ENCODE measurements at regions not wholly inside any gene's neighbourhood (a gene's known extent, or its start where the extent isn't known, plus 50 kb on each side); places are given as distances from the start of the nearest gene placed in this dataset.
"Not testable (repeated sequence)": the region's sequence is repeated elsewhere in the genome, so short reads cannot be mapped to it uniquely, and the experiment has no call there.

- no peak for DNase-seq (ENCODE audit: low spot score)
Observed at GRCh38 chr2:236348279-236348678, 84.1 kb upstream of the ASB18 start.

DNA sequence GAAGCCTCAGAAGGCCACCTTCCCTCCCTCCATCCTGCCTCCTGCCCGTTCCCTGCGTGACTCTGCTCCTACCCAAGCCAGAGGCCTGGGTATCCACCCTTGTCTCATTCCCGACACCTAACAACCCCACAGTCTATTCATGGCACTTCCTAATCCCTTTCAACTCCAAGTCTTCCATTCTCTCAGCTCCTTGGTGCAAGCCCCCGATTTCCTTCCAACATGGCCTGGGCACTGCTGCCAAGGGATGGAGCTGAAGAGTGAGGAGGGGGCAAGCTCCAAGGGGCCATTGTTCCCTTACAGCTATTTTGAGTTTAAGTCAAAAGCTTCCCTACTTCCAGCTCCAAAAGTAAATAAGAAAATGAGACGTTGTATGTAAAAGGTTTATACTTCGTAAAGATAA is 84.8 kb upstream of the ASB18 start:
- no peak for DNase-seq (ENCODE audit: low spot score)

GRCh38 chr2:236350426-236350825 is 86.2 kb upstream of the ASB18 start:
- no peak for DNase-seq (ENCODE audit: low spot score)

DNA sequence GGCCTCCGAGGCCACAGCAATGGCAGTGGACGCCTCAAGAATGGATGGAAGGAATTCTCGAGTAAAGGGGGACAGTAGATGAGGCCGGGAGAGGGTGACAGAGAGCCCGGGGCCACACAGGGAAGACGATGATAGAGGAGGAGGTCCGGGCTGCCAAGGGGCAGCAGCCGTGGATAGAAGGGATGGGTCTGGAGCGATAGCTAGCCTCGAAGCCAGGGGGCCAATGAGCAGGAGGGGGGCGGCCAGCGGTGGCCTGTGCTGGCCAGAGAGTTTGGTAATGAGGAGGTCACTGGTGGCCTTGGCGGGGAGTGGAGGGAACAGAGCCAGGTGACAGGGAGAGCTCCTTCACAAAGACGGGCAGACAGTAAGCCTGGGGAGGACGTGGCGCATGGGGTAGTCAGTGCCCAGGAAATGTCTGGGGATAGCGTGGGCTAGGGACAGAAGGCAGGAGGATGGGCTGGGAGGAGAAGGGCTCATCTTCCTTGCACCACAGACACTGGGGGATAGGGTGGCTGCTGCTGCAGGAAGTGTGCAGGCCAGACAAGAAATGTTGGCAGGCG is 87.8 kb upstream of the ASB18 start:
- no peak for DNase-seq (ENCODE audit: low spot score)

DNA sequence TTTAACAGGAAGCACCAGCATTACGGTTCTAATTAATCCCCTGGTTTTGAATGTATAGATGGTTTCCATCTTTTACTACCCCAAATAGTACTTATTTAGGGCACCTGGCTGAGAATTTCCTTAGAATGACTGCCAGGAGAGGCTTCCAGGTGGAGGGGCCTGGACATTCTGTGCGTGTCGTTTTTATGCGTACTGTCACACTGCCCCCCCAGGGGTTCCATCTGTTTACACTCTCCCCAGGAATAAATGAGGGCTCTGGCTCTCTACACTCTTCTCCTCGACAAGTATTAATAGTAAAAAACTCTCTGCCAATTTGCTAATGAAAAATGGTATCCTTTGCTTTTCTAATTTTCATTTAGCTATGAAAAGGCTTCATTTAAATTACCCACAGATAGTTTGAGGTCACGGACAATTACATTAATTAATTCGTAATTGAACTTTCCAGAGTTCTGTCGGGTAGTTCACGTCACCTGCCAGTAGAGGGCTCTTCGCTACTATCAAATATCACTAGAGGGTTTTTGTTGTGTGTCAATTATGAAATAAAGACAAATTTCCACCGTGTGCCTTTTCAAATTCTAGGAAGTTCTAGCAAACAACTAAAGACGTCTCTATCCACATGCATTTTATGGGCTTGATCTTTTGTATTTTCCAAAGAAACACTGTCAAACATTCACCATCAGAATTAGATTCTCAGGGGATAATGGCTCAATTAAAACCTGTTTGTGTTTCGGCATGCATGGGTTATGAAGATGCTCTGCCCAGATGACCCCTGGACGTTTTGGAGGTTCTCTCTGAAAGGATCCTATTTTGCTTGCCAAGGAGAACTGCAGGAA is 88.8 kb upstream of the ASB18 start:
- DNase-seq (ENCODE audit: low spot score), result peak; percentile 33

DNA sequence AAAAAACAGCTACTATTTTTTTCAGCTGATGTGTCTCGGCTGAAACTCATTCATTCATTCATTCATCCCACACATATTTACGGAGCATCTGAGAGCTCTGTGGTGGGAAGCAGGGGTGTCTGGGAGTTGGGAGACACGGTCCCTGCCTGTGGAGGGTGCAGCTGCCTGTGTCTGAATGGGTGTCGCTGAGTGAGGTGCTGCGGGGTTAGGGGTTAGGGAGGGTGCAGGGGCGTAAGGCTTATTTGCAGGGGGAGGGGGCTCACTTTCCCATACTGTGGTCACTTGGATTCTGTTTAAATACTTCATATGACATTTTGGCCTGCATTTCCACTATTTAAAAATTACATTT is 89.4 kb upstream of the ASB18 start:
- DNase-seq (ENCODE audit: low spot score), result no peak

GRCh38 chr2:236354056-236354940 is 90.1 kb upstream of the ASB18 start:
- DNase-seq (ENCODE audit: low spot score), result no peak

GRCh38 chr2:236354973-236355595 is 90.9 kb upstream of the ASB18 start:
- DNase-seq (ENCODE audit: low spot score), result no peak

DNA sequence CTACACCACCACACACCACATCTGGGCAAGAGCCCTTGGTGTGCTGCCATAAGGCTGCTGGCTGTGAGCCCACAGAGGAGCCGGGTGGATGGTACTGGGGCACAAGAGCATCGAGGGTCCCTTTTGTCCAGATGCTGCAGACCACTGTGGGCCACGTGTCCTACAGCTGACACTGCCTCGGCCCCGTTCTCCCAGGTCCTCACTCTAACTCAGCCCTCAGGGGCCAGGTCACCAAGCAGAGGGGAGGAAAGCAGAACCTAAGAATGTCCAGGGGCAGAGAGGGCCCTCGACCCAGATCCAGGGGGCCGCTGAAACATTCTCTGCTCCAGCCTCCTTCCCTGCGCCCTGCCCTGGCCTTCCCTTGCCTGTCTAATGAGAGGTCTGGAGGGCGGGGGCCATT is 91.7 kb upstream of the ASB18 start:
- no peak for DNase-seq (ENCODE audit: low spot score)

DNA sequence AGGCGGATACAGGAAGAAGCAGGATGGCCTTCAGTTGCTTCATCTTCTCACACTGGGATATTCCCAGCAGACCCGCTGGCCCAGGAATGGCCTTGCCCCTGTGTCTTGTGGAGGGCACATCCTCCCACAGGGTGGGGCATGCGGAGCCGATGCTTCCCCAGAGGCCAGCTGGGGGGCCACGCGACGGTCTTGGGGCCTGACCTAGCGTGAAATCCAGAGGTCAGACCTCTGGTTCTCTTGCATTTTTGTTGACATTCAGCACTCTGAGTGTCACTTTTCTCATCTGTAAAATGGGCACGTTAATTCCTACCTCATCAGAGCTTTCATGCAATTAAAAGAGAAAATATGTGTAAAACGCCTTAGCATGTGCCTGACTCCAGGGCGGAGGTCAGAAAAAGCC is 92.1 kb upstream of the ASB18 start:
- DNase-seq (ENCODE audit: low spot score), result not testable (repeated sequence)

DNA sequence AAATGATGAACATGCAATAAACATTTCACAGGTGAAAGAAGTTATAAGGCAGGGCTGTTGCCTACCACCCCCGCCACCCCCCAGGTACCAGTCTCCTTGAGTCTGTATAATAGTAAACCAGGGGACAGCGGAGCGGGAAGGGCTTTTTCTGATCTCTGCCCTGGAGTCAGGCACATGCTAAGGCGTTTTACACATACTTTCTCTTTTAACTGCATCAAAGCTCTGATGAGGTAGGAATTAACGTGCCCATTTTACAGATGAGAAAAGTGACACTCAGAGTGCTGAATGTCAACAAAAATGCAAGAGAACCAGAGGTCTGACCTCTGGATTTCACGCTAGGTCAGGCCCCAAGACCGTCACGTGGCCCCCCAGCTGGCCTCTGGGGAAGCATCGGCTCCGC is 94.3 kb upstream of the ASB18 start:
- not testable (repeated sequence) for DNase-seq (ENCODE audit: low spot score)

DNA sequence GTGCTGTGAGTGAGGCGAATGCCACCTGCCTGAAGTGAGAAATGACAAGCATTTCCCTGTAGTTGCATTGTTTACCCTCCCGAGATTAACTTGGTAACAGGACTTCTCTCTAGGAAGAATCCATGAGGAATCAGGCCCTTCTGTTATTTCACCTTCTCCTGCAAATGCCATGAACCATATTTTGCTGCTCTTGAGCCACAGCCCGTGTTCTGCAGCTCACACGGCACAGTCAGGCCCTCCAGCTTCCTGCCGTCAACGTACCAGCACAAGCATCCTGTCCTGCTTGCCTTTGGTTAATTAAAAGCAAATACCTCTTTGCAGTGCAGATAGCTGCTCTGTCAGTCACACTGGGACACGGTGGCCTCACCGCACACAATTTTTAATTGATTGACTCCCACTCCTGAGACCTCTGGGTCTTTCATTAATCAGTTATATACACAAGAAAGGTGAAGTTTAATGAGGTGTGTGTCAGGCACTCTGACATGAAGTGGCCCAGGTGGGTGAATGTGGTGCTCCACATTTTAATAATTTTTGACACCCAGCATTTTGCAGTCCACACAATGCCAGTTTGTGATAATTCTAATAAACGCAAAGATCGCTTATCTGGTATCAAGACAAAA is 95.3 kb upstream of the ASB18 start:
- no peak for DNase-seq (ENCODE audit: low spot score)

DNA sequence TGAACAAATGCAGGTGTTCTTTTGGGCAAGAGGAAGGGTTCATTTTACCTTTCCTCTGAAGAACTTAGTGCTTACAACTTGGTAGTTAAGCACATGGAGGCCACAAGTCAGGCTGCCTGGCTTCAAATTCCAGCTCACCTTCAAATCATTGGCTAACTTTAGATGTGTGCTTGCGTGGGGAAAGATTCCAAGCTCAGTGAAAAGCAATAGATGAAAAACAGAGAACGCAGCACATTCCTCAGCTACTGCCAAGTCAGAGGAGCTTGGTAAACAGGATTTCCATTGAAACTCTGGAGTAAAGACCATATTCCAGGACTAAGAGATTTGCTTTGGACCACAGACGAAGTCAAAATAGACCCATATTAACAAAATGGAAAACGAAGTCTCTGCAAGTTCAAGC is 96.3 kb upstream of the ASB18 start:
- DNase-seq (ENCODE audit: low spot score), result no peak

DNA sequence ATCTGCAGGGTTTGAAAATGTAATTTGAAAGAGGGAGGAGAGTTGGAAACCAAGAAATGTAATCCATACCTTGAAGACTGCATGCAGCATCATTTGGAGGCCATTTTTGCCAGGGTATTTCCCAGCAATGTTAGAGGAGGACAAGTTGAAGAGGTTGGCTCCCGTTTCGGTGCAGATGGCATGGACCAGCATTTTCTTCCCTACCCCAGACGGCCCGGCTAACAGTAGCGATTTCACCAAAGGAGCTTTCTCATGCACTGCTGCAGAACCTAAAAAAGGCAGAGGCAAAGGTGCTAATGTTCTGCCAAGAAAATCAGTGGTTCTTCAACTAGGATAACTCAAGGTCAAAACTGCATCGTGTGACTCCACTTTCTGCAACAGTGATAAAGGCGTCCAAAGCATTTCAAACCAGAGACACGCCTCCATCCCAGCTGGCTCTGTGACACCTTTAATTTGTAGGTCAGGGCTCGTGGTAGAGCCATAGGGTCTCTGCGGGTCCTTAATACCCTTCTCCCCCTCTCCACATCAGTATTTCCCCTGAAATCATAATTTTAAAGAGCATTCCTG is 99.6 kb upstream of the ASB18 start:
- no peak for DNase-seq (ENCODE audit: low spot score)

- no peak for DNase-seq (ENCODE audit: low spot score)
Observed at GRCh38 chr2:236365258-236366048, 101.2 kb upstream of the ASB18 start.

DNA sequence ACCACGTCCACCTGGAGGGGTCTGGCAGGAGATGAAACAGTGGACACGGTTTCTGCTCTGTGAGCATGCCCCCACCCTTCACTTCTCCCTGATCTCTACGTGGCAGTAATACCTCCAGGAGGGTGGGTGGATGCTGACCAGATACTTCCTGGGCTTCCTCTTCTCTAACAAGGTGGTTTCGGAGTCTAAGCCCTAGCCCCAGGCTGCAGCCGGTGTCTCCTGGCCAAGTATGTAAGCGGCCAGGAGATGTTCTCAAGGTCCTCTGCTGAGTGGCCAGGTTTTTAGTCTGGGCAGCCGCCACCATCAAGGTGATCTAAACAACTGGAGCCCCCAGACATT is 101.8 kb upstream of the ASB18 start:
- DNase-seq (ENCODE audit: low spot score), result no peak

DNA sequence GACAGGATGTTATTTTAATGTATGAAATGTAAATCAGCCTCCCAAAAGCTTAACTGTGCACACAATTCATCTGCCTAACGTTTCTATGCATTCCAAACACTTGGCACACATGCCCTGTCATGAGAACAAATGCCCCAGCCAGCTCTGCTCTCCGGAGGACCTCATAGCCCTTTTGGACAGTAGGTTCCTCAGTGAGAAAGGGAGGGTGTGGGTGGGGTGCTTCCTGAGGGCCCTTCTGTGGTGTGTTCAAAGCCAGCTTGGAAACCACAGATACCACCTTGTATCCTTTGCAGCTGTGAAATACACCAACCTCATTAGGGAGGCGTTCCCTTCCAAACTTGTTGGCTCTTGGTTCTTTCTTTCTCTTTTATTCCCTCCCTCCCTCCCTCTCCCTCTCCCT is 102.2 kb upstream of the ASB18 start:
- DNase-seq (ENCODE audit: low spot score), result no peak

DNA sequence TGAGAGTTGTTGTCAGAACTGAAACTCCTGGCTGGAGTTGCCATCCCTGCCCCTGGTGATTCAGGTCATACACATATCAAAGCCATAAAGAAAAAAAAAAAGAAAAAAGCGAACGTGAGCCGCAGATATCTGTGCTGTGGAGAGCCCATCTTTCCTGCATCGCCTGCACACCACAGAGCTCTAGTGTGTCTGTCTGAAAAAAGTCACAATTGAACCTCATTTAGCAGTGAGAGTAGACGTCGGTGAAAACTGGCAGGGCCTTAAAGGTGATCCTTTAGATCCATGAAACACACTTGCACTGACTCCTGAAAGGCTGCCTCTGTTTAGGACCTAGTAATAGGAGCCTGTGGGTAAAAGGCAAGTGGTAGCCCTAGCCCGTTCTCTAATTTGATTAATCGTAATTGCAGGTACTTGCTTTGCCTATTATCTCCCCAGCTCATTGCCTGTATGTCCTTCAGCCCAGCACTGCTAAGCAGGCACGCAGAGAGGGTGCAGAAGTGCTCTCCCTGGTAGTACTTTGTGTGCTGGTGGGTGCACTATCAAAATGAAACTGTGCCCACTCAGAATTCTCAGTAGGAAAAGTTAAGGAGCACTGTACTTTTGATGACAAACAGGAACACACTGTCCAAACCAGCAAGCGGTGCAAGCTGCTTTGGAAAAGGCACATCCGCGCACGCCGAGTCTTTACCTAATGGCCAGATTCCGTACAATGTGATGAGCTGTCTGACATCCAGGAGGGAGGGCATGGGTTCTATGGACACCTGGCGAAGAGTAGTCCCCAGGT is 103.5 kb upstream of the ASB18 start:
- DNase-seq (ENCODE audit: low spot score), result no peak

DNA sequence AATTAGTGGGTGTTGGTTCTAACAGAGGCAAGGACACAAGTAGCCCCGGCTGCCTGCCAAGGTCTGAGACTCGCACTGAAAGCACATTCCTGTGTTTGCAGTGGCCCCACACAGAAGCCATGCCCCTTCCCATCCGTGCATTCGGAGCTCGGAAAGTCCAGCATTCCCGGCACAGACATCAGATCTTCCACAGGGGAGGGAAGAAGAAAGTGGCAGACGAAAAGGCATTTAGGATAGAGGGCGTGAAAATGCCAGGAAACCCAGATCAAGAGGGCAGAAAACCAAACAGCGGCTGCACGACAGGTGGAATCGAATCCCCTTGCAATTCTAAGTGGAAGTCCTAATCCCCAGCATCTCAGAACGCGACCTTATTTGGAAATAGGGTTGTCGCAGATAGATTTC is 105.5 kb upstream of the ASB18 start:
- no peak for DNase-seq (ENCODE audit: low spot score)

DNA sequence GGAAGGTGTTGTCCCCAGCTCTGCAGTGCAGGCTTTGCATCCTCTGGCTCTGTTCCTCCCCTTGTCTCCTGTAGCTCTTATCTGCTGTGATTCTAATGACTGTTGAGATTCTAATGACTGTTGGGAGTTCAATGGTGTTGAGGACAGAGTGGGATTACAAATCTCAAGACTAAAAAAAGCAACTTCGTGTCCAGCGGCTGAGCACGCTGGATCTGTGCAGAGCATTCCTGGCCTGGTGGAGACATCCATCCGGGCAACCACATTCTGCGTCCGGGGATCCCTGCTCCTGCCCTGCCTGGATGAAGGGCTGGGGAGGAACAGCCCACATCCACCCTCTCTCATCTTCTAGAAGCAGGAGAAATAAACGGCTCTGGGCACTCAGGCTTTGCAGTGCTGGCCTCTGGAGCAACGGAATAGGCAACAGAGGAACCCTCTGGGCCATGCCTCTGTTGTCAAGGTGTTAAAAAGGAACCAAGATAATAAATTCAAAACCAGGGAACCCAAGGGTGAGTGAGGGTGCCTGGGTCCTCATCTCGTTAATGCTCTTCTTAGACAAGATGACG is 106.7 kb upstream of the ASB18 start:
- no peak for DNase-seq (ENCODE audit: low spot score)
